ENCODE measurements at regions not wholly inside any gene's neighbourhood (a gene's known extent, or its start where the extent isn't known, plus 50 kb on each side); places are given as distances from the start of the nearest gene placed in this dataset.

GRCh38 chrX:15930585-15930984 is 76.0 kb upstream of the AP1S2 start:
- DNase-seq = no peak
- H3K9me3 Mint-ChIP-seq = no peaks in the 10 kb centered on the region
- no peaks in the 10 kb centered on the region for H3K4me1 Mint-ChIP-seq (ENCODE audit: low read depth)
- no peak overlapping the region for H3K4me3 Mint-ChIP-seq
- intact Hi-C loops (cut with micrococcal nuclease) = no loop called here
- H3K27me3 Mint-ChIP-seq = peaks cover 10% of the 10 kb centered on the region
- H3K36me3 Mint-ChIP-seq (ENCODE audit: low read depth) = no peaks in the 10 kb centered on the region
- no peak for TF ChIP-seq CTCF (IDR thresholded peaks at IDR 0.05)
- CTCF ChIA-PET = interaction anchor here (0.7 to 1.1 kb wide), 2 partner anchors 131 to 187 kb away, joined by 3 to 4 read pairs; no protein-coding TSS in a partner anchor
- POLR2A ChIA-PET = no interaction called here
- no peak for ATAC-seq
- no peak overlapping the region for H3K27ac Mint-ChIP-seq

GRCh38 chrX:15929194-15929593 is 74.6 kb upstream of the AP1S2 start:
- no peaks in the 10 kb centered on the region for H3K9me3 Mint-ChIP-seq
- POLR2A ChIA-PET = no interaction called here
- no peak for TF ChIP-seq CTCF (IDR thresholded peaks at IDR 0.05)
- CTCF ChIA-PET = no interaction called here
- H3K27me3 Mint-ChIP-seq = peaks cover 10% of the 10 kb centered on the region
- DNase-seq = no peak
- H3K4me3 Mint-ChIP-seq = no peak overlapping the region
- H3K4me1 Mint-ChIP-seq (ENCODE audit: low read depth) = no peaks in the 10 kb centered on the region
- intact Hi-C loops (cut with micrococcal nuclease) = no loop called here
- H3K36me3 Mint-ChIP-seq (ENCODE audit: low read depth) = no peaks in the 10 kb centered on the region
- no peak for ATAC-seq
- no peak overlapping the region for H3K27ac Mint-ChIP-seq

GRCh38 chrX:15926622-15927021 is 72.0 kb upstream of the AP1S2 start:
- H3K4me1 Mint-ChIP-seq (ENCODE audit: low read depth) = no peaks in the 10 kb centered on the region
- H3K27me3 Mint-ChIP-seq = peaks cover 8% of the 10 kb centered on the region
- no peaks in the 10 kb centered on the region for H3K9me3 Mint-ChIP-seq
- no peak overlapping the region for H3K4me3 Mint-ChIP-seq
- no peak overlapping the region for H3K27ac Mint-ChIP-seq
- ChIA-PET POLR2A (no interaction called here), CTCF (no interaction called here)
- no peak for TF ChIP-seq CTCF (IDR thresholded peaks at IDR 0.05)
- DNase-seq (no peak), ATAC-seq (no peak)
- H3K36me3 Mint-ChIP-seq (ENCODE audit: low read depth) = no peaks in the 10 kb centered on the region
- intact Hi-C loops (cut with micrococcal nuclease) = no loop called here

- DNase-seq (no peak), ATAC-seq (no peak)
- H3K27ac Mint-ChIP-seq = no peak overlapping the region
- no peak for TF ChIP-seq CTCF (IDR thresholded peaks at IDR 0.05)
- no peaks in the 10 kb centered on the region for H3K4me1 Mint-ChIP-seq (ENCODE audit: low read depth)
- ChIA-PET POLR2A (no interaction called here), CTCF (no interaction called here)
- no peaks in the 10 kb centered on the region for H3K9me3 Mint-ChIP-seq
- no peaks in the 10 kb centered on the region for H3K27me3 Mint-ChIP-seq
- no peaks in the 10 kb centered on the region for H3K36me3 Mint-ChIP-seq (ENCODE audit: low read depth)
- intact Hi-C loops (cut with micrococcal nuclease) = no loop called here
- H3K4me3 Mint-ChIP-seq = no peak overlapping the region
Observed at GRCh38 chrX:15918003-15918402, 63.4 kb upstream of the AP1S2 start.

- Mint-ChIP-seq H3K36me3 (ENCODE audit: low read depth) (no peaks in the 10 kb centered on the region), H3K27me3 (peaks cover 2% of the 10 kb centered on the region), H3K27ac (no peak overlapping the region), H3K9me3 (no peaks in the 10 kb centered on the region), H3K4me1 (ENCODE audit: low read depth) (no peaks in the 10 kb centered on the region), H3K4me3 (no peak overlapping the region)
- intact Hi-C loops (cut with micrococcal nuclease) = no loop called here
- ATAC-seq = no peak
- no peak for TF ChIP-seq CTCF (IDR thresholded peaks at IDR 0.05)
- no peak for DNase-seq
- ChIA-PET POLR2A (no interaction called here), CTCF (no interaction called here)
Observed at GRCh38 chrX:15916704-15917084, 62.1 kb upstream of the AP1S2 start.
